Glutamatergic neuron (in vitro differentiated cells): ENCODE measurements at regions not wholly inside any gene's neighbourhood (a gene's known extent, or its start where the extent isn't known, plus 50 kb on each side); places are given as distances from the start of the nearest gene placed in this dataset.

Experiments used
- DNase-seq: peaks from one replicate; pipeline ENCODE4 v3.0.0; 2022
- H3K27ac Mint-ChIP-seq: one replicate; pipeline ENCODE4 v1.8.0; 2020; ENCODE audit warnings: mild to moderate bottlenecking, mixed read lengths, inconsistent platforms; ENCODE audit not compliant: unreplicated experiment
- H3K27me3 Mint-ChIP-seq: one replicate; pipeline ENCODE4 v1.8.0; 2020; ENCODE audit warnings: mild to moderate bottlenecking, moderate library complexity, mixed read lengths, inconsistent platforms; ENCODE audit not compliant: unreplicated experiment
- H3K36me3 Mint-ChIP-seq: one replicate; pipeline ENCODE4 v1.8.0; 2020; ENCODE audit warnings: mild to moderate bottlenecking, mixed read lengths, inconsistent platforms; ENCODE audit not compliant: unreplicated experiment
- H3K4me1 Mint-ChIP-seq: one replicate; pipeline ENCODE4 v1.8.0; 2020; ENCODE audit warnings: mild to moderate bottlenecking, low read depth, mixed read lengths, inconsistent platforms; ENCODE audit not compliant: unreplicated experiment
- H3K4me3 Mint-ChIP-seq: one replicate; pipeline ENCODE4 v1.8.0; 2020; ENCODE audit warnings: mild to moderate bottlenecking, mixed read lengths, inconsistent platforms; ENCODE audit not compliant: unreplicated experiment
- H3K9me3 Mint-ChIP-seq: one replicate; pipeline ENCODE4 v1.8.0; 2020; ENCODE audit warnings: mild to moderate bottlenecking, moderate library complexity, mixed read lengths, inconsistent platforms; ENCODE audit not compliant: unreplicated experiment
- CTCF ChIP-seq: fragments of 200-600 bp; sonication (generic); IDR thresholded peaks from one replicate; pipeline ENCODE4 v1.5.0; 2021; ENCODE audit not compliant: partially characterized antibody, unreplicated experiment

- Mint-ChIP-seq H3K27ac (no peak overlapping the region), H3K27me3 (peaks cover 4% of the 10 kb centered on the region), H3K4me1 (peaks cover 15% of the 10 kb centered on the region), H3K9me3 (peaks cover 4% of the 10 kb centered on the region), H3K36me3 (peaks cover 6% of the 10 kb centered on the region), H3K4me3 (no peak overlapping the region)
- DNase-seq = no peak
- TF ChIP-seq CTCF = no peak
Measured at GRCh38 chr3:193830791-193831191, 237.8 kb downstream of the OPA1 start.

GRCh38 chr3:193831495-193832455 lies 238.8 kb downstream of the OPA1 start:
- Mint-ChIP-seq H3K27me3 (peaks cover 4% of the 10 kb centered on the region), H3K4me1 (peaks cover 6% of the 10 kb centered on the region), H3K27ac (no peak overlapping the region), H3K9me3 (peaks cover 2% of the 10 kb centered on the region), H3K4me3 (no peak overlapping the region), H3K36me3 (peaks cover 6% of the 10 kb centered on the region)
- TF ChIP-seq CTCF = no peak
- no peak for DNase-seq

- peaks cover 6% of the 10 kb centered on the region for H3K36me3 Mint-ChIP-seq
- TF ChIP-seq CTCF = no peak
- H3K27ac Mint-ChIP-seq = no peak overlapping the region
- H3K4me3 Mint-ChIP-seq = no peak overlapping the region
- H3K27me3 Mint-ChIP-seq = peaks cover 4% of the 10 kb centered on the region
- no peak for DNase-seq
- H3K4me1 Mint-ChIP-seq = no peaks in the 10 kb centered on the region
- H3K9me3 Mint-ChIP-seq = peaks cover 2% of the 10 kb centered on the region
Measured at GRCh38 chr3:193832833-193833413, 239.9 kb downstream of the OPA1 start.

GRCh38 chr3:193833592-193833991 lies 240.6 kb downstream of the OPA1 start:
- no peaks in the 10 kb centered on the region for H3K4me1 Mint-ChIP-seq
- H3K27me3 Mint-ChIP-seq = peaks cover 4% of the 10 kb centered on the region
- DNase-seq = no peak
- no peak for TF ChIP-seq CTCF
- no peak overlapping the region for H3K4me3 Mint-ChIP-seq
- no peak overlapping the region for H3K27ac Mint-ChIP-seq
- H3K36me3 Mint-ChIP-seq = peaks cover 6% of the 10 kb centered on the region
- H3K9me3 Mint-ChIP-seq = peaks cover 2% of the 10 kb centered on the region

GRCh38 chr3:193835414-193835813 lies 242.4 kb downstream of the OPA1 start:
- Mint-ChIP-seq H3K27me3 (peaks cover 6% of the 10 kb centered on the region), H3K4me3 (no peak overlapping the region)

More at GRCh38 chr3:193835414-193835813, 242.4 kb downstream of the OPA1 start:
- no peaks in the 10 kb centered on the region for H3K4me1 Mint-ChIP-seq
- TF ChIP-seq CTCF = no peak
- peaks cover 6% of the 10 kb centered on the region for H3K36me3 Mint-ChIP-seq
- no peak for DNase-seq
- no peak overlapping the region for H3K27ac Mint-ChIP-seq
- peaks cover 2% of the 10 kb centered on the region for H3K9me3 Mint-ChIP-seq
